ENCODE measurements at regions not wholly inside any gene's neighbourhood (a gene's known extent, or its start where the extent isn't known, plus 50 kb on each side); places are given as distances from the start of the nearest gene placed in this dataset.

DNA sequence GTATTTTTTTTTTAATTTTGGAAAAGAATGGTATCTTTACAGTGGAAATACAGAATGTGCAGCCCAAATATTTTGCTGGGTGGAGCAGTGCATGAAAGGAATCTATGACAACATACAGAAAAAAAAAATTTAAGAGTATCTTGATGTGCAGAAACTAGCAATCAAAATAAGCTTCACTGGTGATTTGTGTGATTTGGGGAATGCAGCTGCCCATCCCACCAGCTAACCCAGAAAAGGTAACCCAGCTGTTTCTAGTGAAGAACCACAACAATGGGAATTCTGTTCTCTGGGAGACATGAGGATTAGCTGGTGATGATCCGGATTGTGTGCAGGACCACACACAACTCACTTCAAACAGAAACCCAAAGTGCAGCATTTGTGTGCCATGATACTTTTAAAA, 375.5 kb downstream of the SEMA3D start:
- TF ChIP-seq BACH2 (CRISPR knock-in tag; IDR thresholded peaks at IDR 0.05; ENCODE audit: borderline replicate concordance): no peak
- no peak for TF ChIP-seq ZNF70 (CRISPR knock-in tag; IDR thresholded peaks at IDR 0.05)
- no peak for TF ChIP-seq ESRRG (CRISPR knock-in tag; IDR thresholded peaks at IDR 0.05)
- TF ChIP-seq CSDC2 (CRISPR knock-in tag; IDR thresholded peaks at IDR 0.05): no peak
- TF ChIP-seq ISL1 (CRISPR knock-in tag; IDR thresholded peaks at IDR 0.05): no peak
- TF ChIP-seq, protein P1, sequence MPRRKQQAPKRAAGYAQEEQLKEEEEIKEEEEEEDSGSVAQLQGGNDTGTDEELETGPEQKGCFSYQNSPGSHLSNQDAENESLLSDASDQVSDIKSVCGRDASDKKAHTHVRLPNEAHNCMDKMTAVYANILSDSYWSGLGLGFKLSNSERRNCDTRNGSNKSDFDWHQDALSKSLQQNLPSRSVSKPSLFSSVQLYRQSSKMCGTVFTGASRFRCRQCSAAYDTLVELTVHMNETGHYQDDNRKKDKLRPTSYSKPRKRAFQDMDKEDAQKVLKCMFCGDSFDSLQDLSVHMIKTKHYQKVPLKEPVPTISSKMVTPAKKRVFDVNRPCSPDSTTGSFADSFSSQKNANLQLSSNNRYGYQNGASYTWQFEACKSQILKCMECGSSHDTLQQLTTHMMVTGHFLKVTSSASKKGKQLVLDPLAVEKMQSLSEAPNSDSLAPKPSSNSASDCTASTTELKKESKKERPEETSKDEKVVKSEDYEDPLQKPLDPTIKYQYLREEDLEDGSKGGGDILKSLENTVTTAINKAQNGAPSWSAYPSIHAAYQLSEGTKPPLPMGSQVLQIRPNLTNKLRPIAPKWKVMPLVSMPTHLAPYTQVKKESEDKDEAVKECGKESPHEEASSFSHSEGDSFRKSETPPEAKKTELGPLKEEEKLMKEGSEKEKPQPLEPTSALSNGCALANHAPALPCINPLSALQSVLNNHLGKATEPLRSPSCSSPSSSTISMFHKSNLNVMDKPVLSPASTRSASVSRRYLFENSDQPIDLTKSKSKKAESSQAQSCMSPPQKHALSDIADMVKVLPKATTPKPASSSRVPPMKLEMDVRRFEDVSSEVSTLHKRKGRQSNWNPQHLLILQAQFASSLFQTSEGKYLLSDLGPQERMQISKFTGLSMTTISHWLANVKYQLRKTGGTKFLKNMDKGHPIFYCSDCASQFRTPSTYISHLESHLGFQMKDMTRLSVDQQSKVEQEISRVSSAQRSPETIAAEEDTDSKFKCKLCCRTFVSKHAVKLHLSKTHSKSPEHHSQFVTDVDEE (CRISPR knock-in tag; IDR thresholded peaks at IDR 0.05): no peak
- TF ChIP-seq TCF4 (CRISPR knock-in tag; IDR thresholded peaks at IDR 0.05; ENCODE audit: borderline replicate concordance): no peak
- TF ChIP-seq SNAI2 (CRISPR knock-in tag; IDR thresholded peaks at IDR 0.05): no peak
- no peak for TF ChIP-seq ARNTL (CRISPR knock-in tag; IDR thresholded peaks at IDR 0.05; ENCODE audit: borderline replicate concordance, low read depth)
- no peak for TF ChIP-seq ZNF565 (CRISPR knock-in tag; conservative IDR thresholded peaks at IDR 0.05; ENCODE audit: low read depth)
- TF ChIP-seq, protein P2, sequence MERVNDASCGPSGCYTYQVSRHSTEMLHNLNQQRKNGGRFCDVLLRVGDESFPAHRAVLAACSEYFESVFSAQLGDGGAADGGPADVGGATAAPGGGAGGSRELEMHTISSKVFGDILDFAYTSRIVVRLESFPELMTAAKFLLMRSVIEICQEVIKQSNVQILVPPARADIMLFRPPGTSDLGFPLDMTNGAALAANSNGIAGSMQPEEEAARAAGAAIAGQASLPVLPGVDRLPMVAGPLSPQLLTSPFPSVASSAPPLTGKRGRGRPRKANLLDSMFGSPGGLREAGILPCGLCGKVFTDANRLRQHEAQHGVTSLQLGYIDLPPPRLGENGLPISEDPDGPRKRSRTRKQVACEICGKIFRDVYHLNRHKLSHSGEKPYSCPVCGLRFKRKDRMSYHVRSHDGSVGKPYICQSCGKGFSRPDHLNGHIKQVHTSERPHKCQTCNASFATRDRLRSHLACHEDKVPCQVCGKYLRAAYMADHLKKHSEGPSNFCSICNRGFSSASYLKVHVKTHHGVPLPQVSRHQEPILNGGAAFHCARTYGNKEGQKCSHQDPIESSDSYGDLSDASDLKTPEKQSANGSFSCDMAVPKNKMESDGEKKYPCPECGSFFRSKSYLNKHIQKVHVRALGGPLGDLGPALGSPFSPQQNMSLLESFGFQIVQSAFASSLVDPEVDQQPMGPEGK (CRISPR knock-in tag; IDR thresholded peaks at IDR 0.05; ENCODE audit: borderline replicate concordance): no peak
- no peak for TF ChIP-seq GLIS3 (CRISPR knock-in tag; IDR thresholded peaks at IDR 0.05)
- no peak for TF ChIP-seq ZFP30 (CRISPR knock-in tag; IDR thresholded peaks at IDR 0.05)
- no peak for ATAC-seq

DNA sequence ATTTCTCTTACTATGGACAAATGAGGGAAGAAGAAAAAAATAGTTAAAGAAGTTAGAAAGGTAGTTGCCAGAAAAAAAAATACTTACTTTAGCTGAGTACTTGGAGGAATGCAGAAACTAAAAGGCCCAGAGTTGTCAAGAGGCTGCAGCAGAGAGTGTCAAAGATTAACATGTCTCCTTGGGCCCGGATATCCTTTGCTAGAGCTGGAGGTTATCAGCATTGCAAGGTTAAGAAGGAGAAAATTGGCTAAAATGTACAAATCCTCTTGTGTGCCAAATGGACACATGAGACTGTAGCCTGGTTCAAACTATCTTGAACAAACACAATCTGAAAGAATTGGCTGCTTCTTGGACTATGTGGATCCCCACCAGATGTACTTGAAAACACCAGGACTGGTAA, 377.0 kb downstream of the SEMA3D start:
- no peak for ATAC-seq
- TF ChIP-seq, protein P1 (CRISPR knock-in tag; IDR thresholded peaks at IDR 0.05): no peak
- TF ChIP-seq ZFP3 (CRISPR knock-in tag; IDR thresholded peaks at IDR 0.05): no peak

DNA sequence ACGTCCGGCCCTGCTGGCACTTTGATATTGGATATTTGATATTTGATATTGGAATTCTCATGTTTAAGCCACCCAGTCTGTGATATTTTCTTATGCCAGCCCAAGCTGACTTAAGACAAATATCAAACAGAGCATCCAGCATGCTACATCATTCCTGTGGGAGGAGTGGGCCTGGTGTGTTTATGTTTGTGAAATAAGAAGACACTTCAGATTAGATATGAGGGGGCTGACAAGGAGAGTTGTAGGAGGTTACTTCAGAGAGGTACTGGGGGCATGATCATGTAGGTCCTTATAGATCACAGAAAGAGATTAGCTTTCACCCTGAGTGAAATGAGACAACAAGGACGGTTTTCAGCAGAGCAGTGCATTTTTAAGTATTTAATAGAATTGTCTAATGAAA, 382.9 kb downstream of the SEMA3D start:
- TF ChIP-seq, protein P2 (CRISPR knock-in tag; IDR thresholded peaks at IDR 0.05; ENCODE audit: borderline replicate concordance): no peak
- TF ChIP-seq ZFP3 (CRISPR knock-in tag; IDR thresholded peaks at IDR 0.05) (no peak), GLIS3 (CRISPR knock-in tag; IDR thresholded peaks at IDR 0.05) (no peak), ARNTL (CRISPR knock-in tag; IDR thresholded peaks at IDR 0.05; ENCODE audit: borderline replicate concordance, low read depth) (no peak), TCF4 (CRISPR knock-in tag; IDR thresholded peaks at IDR 0.05; ENCODE audit: borderline replicate concordance) (no peak), ISL1 (CRISPR knock-in tag; IDR thresholded peaks at IDR 0.05) (no peak), PPARA (CRISPR knock-in tag; IDR thresholded peaks at IDR 0.05; ENCODE audit: borderline replicate concordance) (no peak), CSDC2 (CRISPR knock-in tag; IDR thresholded peaks at IDR 0.05) (no peak), SNAI2 (CRISPR knock-in tag; IDR thresholded peaks at IDR 0.05) (no peak)
- ATAC-seq: no peak

DNA sequence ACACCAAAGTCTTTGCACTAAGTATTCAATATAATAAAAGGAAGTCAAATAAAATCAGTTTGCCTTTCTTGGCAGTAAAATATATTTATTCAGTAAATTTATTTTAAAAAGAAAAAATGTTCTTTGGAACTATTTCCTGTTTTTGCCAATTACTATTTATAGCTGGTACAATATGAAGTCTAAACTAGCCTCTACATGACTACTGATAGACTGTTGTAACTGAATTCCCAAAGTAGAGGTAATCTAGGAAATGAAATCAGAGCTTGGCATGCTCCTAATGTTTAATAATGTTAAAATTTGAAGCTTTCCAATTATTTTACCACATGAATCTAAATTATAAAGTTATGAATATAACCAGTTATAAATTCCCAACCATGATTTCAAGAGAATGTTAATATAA, 385.5 kb downstream of the SEMA3D start:
- ATAC-seq: no peak

More for the DNA sequence above, 385.5 kb downstream of the SEMA3D start:
- TF ChIP-seq, protein P3, sequence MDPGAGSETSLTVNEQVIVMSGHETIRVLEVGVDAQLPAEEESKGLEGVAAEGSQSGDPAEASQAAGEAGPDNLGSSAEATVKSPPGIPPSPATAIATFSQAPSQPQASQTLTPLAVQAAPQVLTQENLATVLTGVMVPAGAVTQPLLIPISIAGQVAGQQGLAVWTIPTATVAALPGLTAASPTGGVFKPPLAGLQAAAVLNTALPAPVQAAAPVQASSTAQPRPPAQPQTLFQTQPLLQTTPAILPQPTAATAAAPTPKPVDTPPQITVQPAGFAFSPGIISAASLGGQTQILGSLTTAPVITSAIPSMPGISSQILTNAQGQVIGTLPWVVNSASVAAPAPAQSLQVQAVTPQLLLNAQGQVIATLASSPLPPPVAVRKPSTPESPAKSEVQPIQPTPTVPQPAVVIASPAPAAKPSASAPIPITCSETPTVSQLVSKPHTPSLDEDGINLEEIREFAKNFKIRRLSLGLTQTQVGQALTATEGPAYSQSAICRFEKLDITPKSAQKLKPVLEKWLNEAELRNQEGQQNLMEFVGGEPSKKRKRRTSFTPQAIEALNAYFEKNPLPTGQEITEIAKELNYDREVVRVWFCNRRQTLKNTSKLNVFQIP (CRISPR knock-in tag; IDR thresholded peaks at IDR 0.05; ENCODE audit: borderline replicate concordance, low read depth): no peak
- TF ChIP-seq ESRRG (CRISPR knock-in tag; IDR thresholded peaks at IDR 0.05) (no peak), OSR1 (CRISPR knock-in tag; IDR thresholded peaks at IDR 0.05) (no peak), ZNF70 (CRISPR knock-in tag; IDR thresholded peaks at IDR 0.05) (no peak), TCF4 (CRISPR knock-in tag; IDR thresholded peaks at IDR 0.05; ENCODE audit: borderline replicate concordance) (no peak)
- TF ChIP-seq, protein P4, sequence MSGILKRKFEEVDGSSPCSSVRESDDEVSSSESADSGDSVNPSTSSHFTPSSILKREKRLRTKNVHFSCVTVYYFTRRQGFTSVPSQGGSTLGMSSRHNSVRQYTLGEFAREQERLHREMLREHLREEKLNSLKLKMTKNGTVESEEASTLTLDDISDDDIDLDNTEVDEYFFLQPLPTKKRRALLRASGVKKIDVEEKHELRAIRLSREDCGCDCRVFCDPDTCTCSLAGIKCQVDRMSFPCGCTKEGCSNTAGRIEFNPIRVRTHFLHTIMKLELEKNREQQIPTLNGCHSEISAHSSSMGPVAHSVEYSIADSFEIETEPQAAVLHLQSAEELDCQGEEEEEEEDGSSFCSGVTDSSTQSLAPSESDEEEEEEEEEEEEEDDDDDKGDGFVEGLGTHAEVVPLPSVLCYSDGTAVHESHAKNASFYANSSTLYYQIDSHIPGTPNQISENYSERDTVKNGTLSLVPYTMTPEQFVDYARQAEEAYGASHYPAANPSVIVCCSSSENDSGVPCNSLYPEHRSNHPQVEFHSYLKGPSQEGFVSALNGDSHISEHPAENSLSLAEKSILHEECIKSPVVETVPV (CRISPR knock-in tag; IDR thresholded peaks at IDR 0.05): no peak
